Mesothelial cell of epicardium (in vitro differentiated cells): ENCODE measurements at regions not wholly inside any gene's neighbourhood (a gene's known extent, or its start where the extent isn't known, plus 50 kb on each side); places are given as distances from the start of the nearest gene placed in this dataset.
"Not testable (repeated sequence)": the region's sequence is repeated elsewhere in the genome, so short reads cannot be mapped to it uniquely, and the experiment has no call there.

Source experiments
- DNase-seq, 2 experiments: peaks; one replicate each; pipeline ENCODE4 v3.0.0; 2021; ENCODE audit warnings: low spot score in 2 of 2; ENCODE audit not compliant: unreplicated experiment in 2 of 2
- H3K27ac Mint-ChIP-seq: 2 replicates; pipeline ENCODE4 v1.8.0; 2021; ENCODE audit warnings: mixed read lengths
- H3K27me3 Mint-ChIP-seq: 2 replicates; pipeline ENCODE4 v1.8.0; 2021; ENCODE audit warnings: low read depth, mixed read lengths
- H3K36me3 Mint-ChIP-seq: 2 replicates; pipeline ENCODE4 v1.8.0; 2021; ENCODE audit warnings: mixed read lengths
- H3K4me1 Mint-ChIP-seq: 2 replicates; pipeline ENCODE4 v1.8.0; 2021; ENCODE audit warnings: mixed read lengths
- H3K4me3 Mint-ChIP-seq: 2 replicates; pipeline ENCODE4 v1.8.0; 2021; ENCODE audit warnings: mild to moderate bottlenecking, moderate library complexity, mixed read lengths
- H3K9me3 Mint-ChIP-seq: 2 replicates; pipeline ENCODE4 v1.8.0; 2021; ENCODE audit warnings: mixed read lengths
- CTCF ChIP-seq: fragments of 200-600 bp; sonication (generic); IDR thresholded peaks from one replicate; pipeline ENCODE4 v1.5.0; 2021; ENCODE audit warnings: antibody characterized with exemption; ENCODE audit not compliant: unreplicated experiment

DNA sequence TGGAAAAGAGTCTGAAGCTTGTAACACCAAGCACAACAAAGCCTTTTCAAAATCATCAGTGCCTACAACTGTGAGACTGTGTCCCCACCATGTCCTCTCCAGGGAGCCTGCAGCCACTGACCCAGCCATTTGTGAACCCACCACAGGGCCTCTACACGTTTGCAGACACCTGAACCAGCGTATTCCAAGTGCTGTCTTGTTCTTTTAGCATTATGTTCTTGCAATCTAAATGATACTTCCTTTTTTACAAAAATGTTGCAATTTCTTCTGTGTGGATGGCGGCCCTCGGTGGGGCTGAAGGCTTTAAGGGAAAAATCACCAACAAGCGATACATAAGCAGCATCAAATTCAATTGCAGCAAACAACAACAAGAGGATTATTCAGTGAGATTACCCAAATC, 403.2 kb upstream of the MGMT start:
- no peak overlapping the region for H3K27ac Mint-ChIP-seq
- no peaks in the 10 kb centered on the region for H3K4me1 Mint-ChIP-seq
- no peaks in the 10 kb centered on the region for H3K36me3 Mint-ChIP-seq
- TF ChIP-seq CTCF = no peak
- DNase-seq = no peak
- no peaks in the 10 kb centered on the region for H3K9me3 Mint-ChIP-seq
- no peaks in the 10 kb centered on the region for H3K27me3 Mint-ChIP-seq
- H3K4me3 Mint-ChIP-seq = no peak overlapping the region

GRCh38 chr10:129066529-129066928, 400.5 kb upstream of the MGMT start:
- not testable (repeated sequence) for DNase-seq, H3K36me3 Mint-ChIP-seq, H3K9me3 Mint-ChIP-seq, H3K27ac Mint-ChIP-seq, H3K4me1 Mint-ChIP-seq, H3K27me3 Mint-ChIP-seq, H3K4me3 Mint-ChIP-seq

GRCh38 chr10:129071411-129071810, 395.6 kb upstream of the MGMT start:
- H3K4me1 Mint-ChIP-seq, H3K27me3 Mint-ChIP-seq, H3K9me3 Mint-ChIP-seq, H3K4me3 Mint-ChIP-seq, H3K36me3 Mint-ChIP-seq, DNase-seq, H3K27ac Mint-ChIP-seq: not testable (repeated sequence)

GRCh38 chr10:129074939-129075338, 392.1 kb upstream of the MGMT start:
- Mint-ChIP-seq H3K36me3 (no peaks in the 10 kb centered on the region), H3K27me3 (no peaks in the 10 kb centered on the region), H3K4me1 (no peaks in the 10 kb centered on the region), H3K9me3 (no peaks in the 10 kb centered on the region), H3K4me3 (no peak overlapping the region), H3K27ac (no peak overlapping the region)
- DNase-seq = no peak
- TF ChIP-seq CTCF = no peak

DNA sequence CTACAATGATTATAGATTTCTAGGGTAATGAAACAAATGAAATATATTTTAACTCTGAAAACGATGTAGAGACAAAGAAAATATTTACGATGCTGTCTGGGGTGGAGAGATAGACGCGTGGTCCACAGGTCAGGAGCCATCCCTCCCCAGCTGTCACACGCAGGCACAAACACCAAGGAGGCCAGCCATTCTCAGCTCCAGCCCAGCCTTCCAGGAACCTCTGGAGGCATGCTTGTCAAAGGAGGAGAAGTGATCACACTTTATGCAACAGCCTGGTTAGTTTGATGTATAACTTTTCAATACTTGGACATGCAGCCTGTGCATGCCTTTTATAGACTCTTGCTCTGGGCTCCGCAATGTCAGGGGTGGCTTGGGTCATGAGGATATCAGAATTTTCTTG, 391.5 kb upstream of the MGMT start:
- DNase-seq = no peak
- Mint-ChIP-seq H3K4me1 (no peaks in the 10 kb centered on the region), H3K4me3 (no peak overlapping the region), H3K27ac (no peak overlapping the region), H3K9me3 (peaks cover 5% of the 10 kb centered on the region), H3K36me3 (peaks cover 4% of the 10 kb centered on the region), H3K27me3 (no peaks in the 10 kb centered on the region)
- no peak for TF ChIP-seq CTCF

DNA sequence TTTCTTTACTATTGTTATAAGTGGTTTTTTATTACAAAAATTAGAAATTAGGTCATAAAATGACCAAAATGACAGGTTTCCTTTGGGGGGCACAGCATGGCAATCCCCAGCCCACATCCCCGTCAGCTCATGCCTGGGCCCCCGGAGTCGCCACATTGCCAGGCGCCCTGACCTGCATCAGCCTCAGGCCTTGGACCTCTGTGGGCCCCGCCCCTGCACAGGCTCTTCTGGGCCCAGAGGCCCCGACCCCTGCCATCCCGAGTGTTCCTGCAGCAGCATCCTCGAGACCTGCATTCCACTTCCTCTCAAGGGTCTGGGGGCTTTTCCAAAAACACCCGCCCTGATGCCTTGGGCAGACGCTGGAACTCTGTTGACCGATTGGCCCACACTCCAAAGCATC, 391.1 kb upstream of the MGMT start:
- DNase-seq = no peak
- peaks cover 7% of the 10 kb centered on the region for H3K36me3 Mint-ChIP-seq
- H3K27ac Mint-ChIP-seq = no peak overlapping the region
- no peaks in the 10 kb centered on the region for H3K27me3 Mint-ChIP-seq
- no peaks in the 10 kb centered on the region for H3K4me1 Mint-ChIP-seq
- H3K9me3 Mint-ChIP-seq = peaks cover 9% of the 10 kb centered on the region
- H3K4me3 Mint-ChIP-seq = no peak overlapping the region
- TF ChIP-seq CTCF = no peak

- no peaks in the 10 kb centered on the region for H3K4me1 Mint-ChIP-seq
- H3K36me3 Mint-ChIP-seq = peaks cover 7% of the 10 kb centered on the region
- no peak for TF ChIP-seq CTCF
- H3K27me3 Mint-ChIP-seq = no peaks in the 10 kb centered on the region
- H3K27ac Mint-ChIP-seq = no peak overlapping the region
- DNase-seq = no peak
- no peak overlapping the region for H3K4me3 Mint-ChIP-seq
- peaks cover 15% of the 10 kb centered on the region for H3K9me3 Mint-ChIP-seq
Measured at GRCh38 chr10:129078346-129078745, 388.7 kb upstream of the MGMT start.
